Esophagus muscularis mucosa (tissue), 4 donors: ENCODE measurements at regions not wholly inside any gene's neighbourhood (a gene's known extent, or its start where the extent isn't known, plus 50 kb on each side); places are given as distances from the start of the nearest gene placed in this dataset.

ENCODE experiments used
- DNase-seq: peaks from one replicate; pipeline ENCODE4 v3.0.0-alpha.2; 2017; ENCODE audit errors: extremely low spot score
- H3K27ac ChIP-seq, 4 donors: fragments of 200-600 bp; sonication (generic); replicated peaks in 1 of 4; 1 replicate in 3 of 4; 2 replicates in 1 of 4; pipeline ENCODE4 v1.5.1; 2016 to 2019; ENCODE audit warnings: mild to moderate bottlenecking in 1 of 4
- H3K27me3 ChIP-seq, 4 donors: fragments of 200-600 bp; sonication (generic); one replicate each; pipeline versions ENCODE4 v1.5.1 to v1.6.0; 2016 to 2019
- H3K36me3 ChIP-seq, 4 donors: fragments of 200-600 bp; sonication (generic); one replicate each; pipeline ENCODE4 v1.5.1; 2016 to 2019
- H3K4me1 ChIP-seq, 4 donors: fragments of 200-600 bp; sonication (generic); one replicate each; pipeline ENCODE4 v1.5.1; 2016 to 2019
- H3K4me3 ChIP-seq, 4 donors: fragments of 200-600 bp; sonication (generic); 1 replicate in 2 of 4; 2 replicates in 2 of 4; pipeline ENCODE4 v1.5.1; 2016 to 2019; ENCODE audit warnings: mild to moderate bottlenecking in 4 of 4, moderate library complexity in 1 of 4
- H3K9me3 ChIP-seq, 4 donors: fragments of 200-600 bp; sonication (generic); 1 replicate in 3 of 4; 2 replicates in 1 of 4; pipeline ENCODE4 v1.5.1; 2016 to 2019
- CTCF ChIP-seq, 3 experiments: fragments of 200-600 bp in 2 of 3; fragments of 450-650 bp in 1 of 3; sonication (generic) in 2 of 3; IDR thresholded peaks; one replicate each; pipeline ENCODE4 v1.5.1; 2017 to 2019; ENCODE audit warnings: antibody characterized with exemption in 3 of 3, mild to moderate bottlenecking in 2 of 3, moderate library complexity in 1 of 3
- EP300 ChIP-seq: sonication (generic); formaldehyde crosslinking; IDR thresholded peaks from one replicate; pipeline ENCODE4 v1.6.1; 2017; ENCODE audit warnings: antibody characterized with exemption
- POLR2A ChIP-seq: fragments of 450-650 bp; IDR thresholded peaks from one replicate; pipeline ENCODE4 v1.6.1; 2017; ENCODE audit warnings: antibody characterized with exemption, moderate library complexity, mild to moderate bottlenecking, low read depth
- POLR2AphosphoS5 ChIP-seq, 2 donors: sonication (generic); formaldehyde crosslinking; IDR thresholded peaks; one replicate each; pipeline ENCODE4 v1.6.1; 2017; ENCODE audit warnings: antibody characterized with exemption in 2 of 2
- WGBS: methylation state at CpG from one replicate; pipeline ENCODE4 v1.1.5; 2018; 5-methylcytosine and 5-hydroxymethylcytosine counted together
- intact Hi-C: fragments of 100-400 bp; cut with DNase I; formaldehyde crosslinking; loops from one replicate; pipeline ENCODE4 v1.15.1; 2023

DNA sequence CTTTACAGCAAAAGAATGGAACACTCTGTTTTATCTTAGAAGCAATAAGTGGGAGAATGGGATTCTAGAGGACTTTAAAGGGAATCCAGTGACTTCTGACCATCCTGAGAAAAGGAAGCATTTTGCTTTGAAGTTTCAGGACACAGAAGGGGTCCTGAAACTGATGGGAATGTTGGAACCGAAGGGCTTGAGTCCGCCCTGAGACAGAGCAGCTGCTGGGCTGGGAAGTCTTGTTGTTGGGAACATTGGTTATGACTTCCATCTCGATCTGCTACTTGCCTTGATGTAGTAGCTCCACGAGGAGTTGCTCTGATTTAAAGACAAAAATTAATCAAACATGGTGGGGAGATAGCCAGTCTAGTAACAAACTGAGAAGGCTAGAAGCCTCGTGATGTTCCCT, 177.6 kb downstream of the JCAD start:
- Histone ChIP-seq H3K27me3 (no peaks in the 10 kb centered on the region), H3K27ac (peak overlapping the region; percentile 21 to 74 (median 42)), H3K9me3 (no peaks in the 10 kb centered on the region), H3K4me1 (peaks cover 6 to 51% (median 43%) of the 10 kb centered on the region in 4 donors), H3K36me3 (no peaks in the 10 kb centered on the region), H3K4me3 (no peak overlapping the region)
- no peak for DNase-seq
- TF ChIP-seq POLR2A, result no peak
- TF ChIP-seq POLR2AphosphoS5 (IDR thresholded peaks at IDR 0.05), result no peak
- no peak for TF ChIP-seq CTCF (IDR thresholded peaks at IDR 0.05)
- no peak for TF ChIP-seq EP300
- WGBS, result 80% methylated on average over 5 of the region's 5 CpGs
- intact Hi-C loops, result no loop called here

DNA sequence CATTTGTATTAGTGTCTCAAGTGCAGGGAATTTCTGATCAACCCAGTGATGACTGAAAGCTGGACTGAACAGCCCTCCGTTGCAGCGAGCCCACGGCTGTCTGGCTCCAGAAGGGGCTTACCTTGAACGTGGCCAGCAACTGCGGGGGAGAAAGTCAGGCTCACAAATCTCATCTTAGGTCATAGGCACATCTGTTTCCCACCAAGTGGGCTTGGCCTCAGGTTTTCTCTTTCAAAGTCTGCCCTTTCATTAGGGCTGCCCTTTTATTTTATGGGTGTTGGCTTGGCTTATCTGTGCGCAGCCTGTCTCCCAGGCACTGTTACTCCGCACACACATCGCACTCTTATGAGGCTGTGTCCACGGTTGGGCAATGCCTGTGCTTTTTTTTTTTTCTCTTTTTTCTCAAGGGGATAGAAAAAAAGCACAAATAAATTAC, 178.0 kb downstream of the JCAD start:
- Histone ChIP-seq H3K27me3 (no peaks in the 10 kb centered on the region), H3K9me3 (no peaks in the 10 kb centered on the region), H3K4me3 (no peak overlapping the region), H3K27ac (peak overlapping the region; percentile 21 to 74 (median 42)), H3K36me3 (no peaks in the 10 kb centered on the region), H3K4me1 (peaks cover 6 to 51% (median 43%) of the 10 kb centered on the region in 4 donors)
- TF ChIP-seq POLR2A (no peak), CTCF (IDR thresholded peaks at IDR 0.05) (no peak), POLR2AphosphoS5 (IDR thresholded peaks at IDR 0.05) (peak; percentile 53), EP300 (no peak)
- no peak for DNase-seq
- intact Hi-C loops, result no loop called here
- WGBS, result 56% methylated on average over 9 of the region's 9 CpGs

DNA sequence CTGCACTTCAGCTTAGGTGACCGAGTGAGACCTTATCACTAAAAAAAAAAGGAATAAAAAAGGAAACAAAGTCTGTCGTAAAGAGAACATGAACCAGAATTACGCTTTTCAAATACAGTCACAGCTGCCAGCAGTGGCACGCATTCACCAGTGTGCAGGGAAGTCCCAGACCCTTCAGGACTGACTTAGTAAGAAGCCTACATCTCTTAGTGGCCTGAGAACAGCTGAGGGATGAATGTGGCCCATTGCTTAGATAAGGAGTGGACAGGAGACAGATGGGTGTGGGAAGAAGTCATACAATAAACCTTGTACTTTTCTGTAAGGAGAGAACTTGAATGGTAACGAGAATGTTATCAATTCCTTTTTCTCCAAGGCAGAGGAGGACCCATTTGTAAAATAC, 178.5 kb downstream of the JCAD start:
- Histone ChIP-seq H3K36me3 (no peaks in the 10 kb centered on the region), H3K4me3 (no peak overlapping the region), H3K4me1 (peaks cover 6 to 54% (median 43%) of the 10 kb centered on the region in 4 donors), H3K9me3 (no peaks in the 10 kb centered on the region), H3K27ac (peak overlapping the region; percentile 21 to 74 (median 42)), H3K27me3 (no peaks in the 10 kb centered on the region)
- WGBS, result 66% methylated on average over 5 of the region's 5 CpGs
- TF ChIP-seq POLR2A, result no peak
- TF ChIP-seq CTCF (IDR thresholded peaks at IDR 0.05), result no peak
- TF ChIP-seq EP300, result no peak
- no peak for TF ChIP-seq POLR2AphosphoS5 (IDR thresholded peaks at IDR 0.05)
- intact Hi-C loops, result no loop called here
- DNase-seq, result no peak

GRCh38 chr10:29879862-29880261, 179.5 kb downstream of the JCAD start:
- intact Hi-C loops, result no loop called here
- Histone ChIP-seq H3K4me1 (peaks cover 8 to 57% (median 43%) of the 10 kb centered on the region in 4 donors), H3K9me3 (no peaks in the 10 kb centered on the region), H3K36me3 (no peaks in the 10 kb centered on the region), H3K27me3 (no peaks in the 10 kb centered on the region), H3K27ac (no peak overlapping the region), H3K4me3 (no peak overlapping the region)
- no peak for DNase-seq
- no peak for TF ChIP-seq POLR2A
- no peak for TF ChIP-seq EP300
- no peak for TF ChIP-seq CTCF (IDR thresholded peaks at IDR 0.05)
- no peak for TF ChIP-seq POLR2AphosphoS5 (IDR thresholded peaks at IDR 0.05)
- 81% methylated on average over 4 of the region's 4 CpGs for WGBS

DNA sequence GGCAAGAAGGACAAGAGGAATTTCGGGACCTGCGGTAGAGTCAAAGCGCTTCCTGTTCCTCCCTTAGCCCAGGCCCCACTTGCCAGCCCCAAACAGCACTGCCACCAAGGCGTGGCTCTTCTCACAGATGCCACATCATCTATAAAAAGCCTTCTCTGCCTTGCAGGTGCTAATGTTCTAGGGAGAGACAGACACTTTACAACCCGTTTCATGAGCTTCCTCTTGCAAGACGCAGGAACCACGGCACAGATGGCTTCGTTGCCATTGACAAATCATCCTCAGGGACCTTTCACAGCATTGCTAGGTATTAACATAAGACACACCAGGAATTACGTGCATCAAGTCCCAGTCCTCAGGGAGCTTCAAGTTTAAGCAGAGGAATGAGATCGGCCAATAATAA, 180.9 kb downstream of the JCAD start:
- peaks cover 10 to 57% (median 43%) of the 10 kb centered on the region in 4 donors for H3K4me1 ChIP-seq
- no peak for TF ChIP-seq POLR2A
- no peak for TF ChIP-seq CTCF (IDR thresholded peaks at IDR 0.05)
- TF ChIP-seq POLR2AphosphoS5 (IDR thresholded peaks at IDR 0.05), result no peak
- no peak for TF ChIP-seq EP300
- H3K4me3 ChIP-seq, result no peak overlapping the region
- 78% methylated on average over 10 of the region's 10 CpGs for WGBS
- no peaks in the 10 kb centered on the region for H3K27me3 ChIP-seq
- intact Hi-C loops, result no loop called here
- peak overlapping the region in 3 of 4 donors; percentile 38 to 57 (median 40) for H3K27ac ChIP-seq
- no peaks in the 10 kb centered on the region for H3K36me3 ChIP-seq
- DNase-seq, result no peak
- no peaks in the 10 kb centered on the region for H3K9me3 ChIP-seq
